D341Med (cell line): ENCODE measurements at regions not wholly inside any gene's neighbourhood (a gene's known extent, or its start where the extent isn't known, plus 50 kb on each side); places are given as distances from the start of the nearest gene placed in this dataset.
A peak's percentile ranks its signal among the peaks of the same experiment; 100 is the strongest.

Experiments used
- DNase-seq: peaks from one replicate; pipeline ENCODE4 v3.0.0; 2012; ENCODE audit warnings: low spot score

GRCh38 chr6:170082531-170083187 lies 208.2 kb downstream of the DLL1 start:
- DNase-seq, result no peak

- no peak for DNase-seq
Measured at GRCh38 chr6:170082067-170082466, 208.8 kb downstream of the DLL1 start.

- DNase-seq, result no peak
Measured at GRCh38 chr6:170081556-170081955, 209.3 kb downstream of the DLL1 start.

DNA sequence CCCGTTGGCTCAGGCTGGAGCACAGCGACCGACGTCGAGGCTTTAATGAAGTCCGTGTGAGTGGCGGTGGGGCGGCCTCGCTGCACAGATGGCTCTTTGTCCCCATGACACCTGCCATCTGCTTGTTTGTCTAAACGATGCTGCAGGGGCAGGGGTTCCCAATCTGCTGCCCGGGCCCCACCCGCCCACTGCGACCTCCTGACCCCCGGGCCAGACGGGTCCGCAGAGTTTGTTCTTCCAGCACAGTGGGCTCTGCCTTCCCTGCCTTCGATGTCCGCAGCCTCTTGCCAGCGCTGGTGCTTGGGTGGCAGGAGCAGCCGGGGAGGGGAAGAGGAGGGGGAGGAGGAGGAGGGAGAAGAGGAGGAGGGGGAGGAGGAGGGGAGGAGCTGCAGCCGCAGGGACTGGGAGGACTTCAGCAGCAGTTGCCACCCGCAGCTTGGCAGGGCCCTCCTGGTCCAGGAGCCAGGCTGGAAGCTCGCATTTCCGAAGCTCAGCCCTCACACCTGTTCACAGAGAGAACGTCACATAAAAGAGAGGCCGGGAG lies 210.0 kb downstream of the DLL1 start:
- DNase-seq, result peak; percentile 22

DNA sequence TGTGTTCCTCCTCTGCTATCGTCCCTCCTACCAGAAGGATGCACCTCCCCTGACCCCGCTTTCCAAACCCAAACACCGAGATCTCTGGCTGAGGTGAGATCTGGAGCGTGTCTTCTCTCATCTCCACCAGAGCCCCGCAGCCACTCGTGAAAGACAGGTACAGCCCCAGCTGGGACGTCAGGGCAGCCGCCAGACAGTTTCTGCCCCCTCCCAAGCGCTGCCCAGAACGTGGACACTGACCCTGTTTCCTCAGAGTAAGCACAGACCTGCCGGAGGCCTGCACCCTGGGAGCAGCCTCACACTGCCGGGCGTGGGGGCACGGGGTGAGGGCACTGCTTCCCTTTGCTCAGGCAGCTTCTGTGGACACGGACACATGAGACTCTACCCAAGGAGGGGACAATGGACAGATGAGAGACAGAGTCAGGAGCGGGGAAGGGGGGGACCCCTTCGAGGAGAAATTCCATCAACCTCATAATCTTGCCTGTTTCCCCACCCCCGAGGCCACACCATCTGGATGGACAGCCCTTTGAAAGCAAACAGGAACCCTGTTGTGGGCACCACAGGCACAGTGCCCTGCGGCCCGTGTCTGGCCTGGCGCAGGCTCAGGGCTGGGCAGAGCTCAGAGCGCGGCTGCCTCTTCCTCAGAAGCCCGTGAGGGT lies 210.6 kb downstream of the DLL1 start:
- peak; percentile 10 for DNase-seq

DNA sequence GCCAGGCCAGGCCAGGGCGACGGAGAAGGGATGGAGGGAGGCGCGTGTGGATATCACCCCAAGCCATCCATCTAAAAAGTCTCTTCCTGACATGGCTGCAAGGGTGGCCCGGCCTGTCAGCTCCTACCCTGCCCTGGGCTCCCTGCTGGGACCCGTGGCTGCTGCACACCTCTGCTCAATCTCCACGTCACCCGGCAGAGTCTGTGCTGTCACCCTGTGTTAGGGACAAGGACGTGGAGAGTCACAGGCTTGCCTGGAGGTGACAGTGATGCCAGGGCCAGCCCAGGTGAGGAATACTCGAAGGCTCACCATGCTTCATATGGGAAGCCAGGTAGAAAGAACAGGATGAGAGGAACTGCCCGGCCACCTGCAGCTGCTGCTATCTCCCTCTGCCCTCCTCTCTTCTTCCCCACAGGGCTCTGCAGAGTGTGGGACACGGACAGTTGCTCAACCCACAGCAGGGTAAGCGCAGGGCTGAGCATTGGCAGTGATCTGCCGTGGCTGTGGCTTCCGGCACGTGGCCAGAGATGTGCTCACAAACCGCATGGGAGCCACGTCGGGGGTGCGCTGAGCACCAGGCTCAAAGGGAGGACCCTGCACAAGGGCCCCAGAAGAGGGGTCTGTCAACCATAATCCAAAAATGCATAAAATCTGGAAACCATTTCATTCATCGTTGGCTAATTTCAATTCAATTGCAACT lies 214.3 kb downstream of the DLL1 start:
- DNase-seq, result no peak

DNA sequence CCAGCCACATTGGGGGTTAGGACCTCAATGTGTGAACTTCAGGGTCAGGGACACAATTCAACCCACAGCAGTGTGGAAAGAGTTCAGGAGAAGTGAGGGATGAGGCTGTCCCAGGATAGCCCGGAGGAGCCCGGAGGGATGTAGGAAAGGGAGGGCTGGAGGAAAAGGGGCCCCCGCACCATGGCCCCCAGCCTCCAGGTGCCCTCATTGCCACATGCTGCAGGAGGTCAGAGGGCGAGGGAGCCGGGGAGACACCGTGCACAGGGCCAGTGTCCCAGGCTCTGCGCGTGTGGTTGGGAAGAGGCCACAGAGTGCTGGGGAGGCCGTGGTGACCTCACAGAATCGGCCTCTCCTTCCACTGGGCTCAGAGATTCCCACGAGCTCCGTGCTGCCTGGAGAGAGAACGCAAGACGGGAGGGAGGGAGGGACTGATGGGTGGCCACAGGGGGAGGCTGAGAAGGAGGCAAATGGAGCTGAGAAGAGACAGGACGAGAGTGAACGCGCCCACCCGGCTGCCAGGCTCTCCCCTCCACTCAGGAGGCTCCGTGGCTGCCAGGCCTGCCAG lies 215.1 kb downstream of the DLL1 start:
- DNase-seq, result no peak

DNA sequence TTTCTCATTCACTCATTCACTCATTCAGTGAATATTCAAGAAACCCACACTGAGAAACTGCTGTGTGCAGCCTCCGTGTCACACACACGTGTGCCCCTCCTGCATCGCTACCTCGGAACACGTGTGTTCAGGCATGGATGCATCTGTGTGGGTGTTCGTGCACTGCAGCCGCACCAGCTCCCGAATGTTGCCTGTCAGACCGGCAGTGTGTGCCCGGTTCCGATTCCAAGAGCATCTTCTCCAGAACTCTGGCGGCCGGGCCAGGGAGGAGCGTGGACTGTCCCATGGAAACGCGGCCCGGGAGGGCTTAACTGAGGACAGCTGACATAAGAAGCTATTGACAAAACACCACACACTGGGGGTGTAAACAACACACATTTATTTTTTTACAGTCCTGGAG lies 216.0 kb downstream of the DLL1 start:
- DNase-seq, result no peak

DNA sequence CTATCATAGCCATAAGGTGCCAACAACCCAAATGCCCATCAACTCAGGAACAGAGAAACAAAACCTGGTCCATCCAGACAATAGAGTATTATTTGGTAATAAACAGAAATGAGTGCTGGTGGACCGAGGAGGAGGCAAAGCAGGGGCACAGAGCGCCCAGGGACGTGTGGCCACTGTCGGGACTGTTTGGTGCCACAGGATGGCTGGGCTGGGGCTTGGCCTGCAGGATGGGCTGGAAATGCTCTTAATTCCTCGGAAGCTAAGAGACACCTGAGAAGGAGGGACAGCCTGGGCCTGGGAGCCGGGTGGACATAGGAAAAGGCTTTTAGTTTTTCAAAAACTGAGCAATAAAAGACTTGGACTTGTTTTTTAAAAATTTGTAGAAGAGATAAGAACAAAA lies 216.4 kb downstream of the DLL1 start:
- DNase-seq, result no peak

DNA sequence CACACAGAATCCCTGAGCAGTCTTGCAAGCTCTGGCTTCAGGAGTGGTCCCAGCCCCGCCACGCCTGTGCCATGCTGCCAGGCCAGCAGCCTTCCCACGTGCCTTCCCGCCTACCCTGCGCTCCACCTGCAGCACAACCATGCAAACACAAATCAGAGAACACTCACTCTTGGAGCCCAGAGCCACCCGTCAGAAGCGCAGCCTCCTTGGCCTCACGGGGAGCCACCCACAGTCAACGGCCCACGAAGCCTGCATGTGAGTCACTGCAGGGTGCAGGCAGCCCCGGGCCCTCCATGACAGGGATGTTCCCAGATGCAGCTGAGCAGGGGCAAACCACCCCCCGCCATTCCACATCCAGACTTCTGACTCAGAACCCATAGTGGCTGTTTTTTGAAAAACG lies 217.0 kb downstream of the DLL1 start:
- no peak for DNase-seq

DNA sequence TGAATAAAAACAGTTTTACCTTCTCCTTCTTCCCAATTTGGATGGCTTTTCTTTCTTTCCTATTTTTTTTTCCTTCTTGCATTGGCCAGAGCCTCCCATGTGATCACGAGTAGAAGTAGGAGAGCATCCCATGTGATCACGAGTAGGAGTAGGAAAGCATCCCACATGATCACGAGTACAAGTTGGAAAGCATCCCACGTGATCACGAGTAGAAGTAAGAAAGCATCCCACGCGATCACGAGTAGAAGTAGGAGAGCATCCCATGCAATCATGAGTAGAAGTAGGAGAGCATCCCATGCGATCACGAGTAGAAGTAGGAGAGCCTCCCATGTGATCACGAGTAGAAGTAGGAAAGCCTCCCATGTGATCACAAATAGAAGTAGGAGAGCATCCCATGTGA lies 218.6 kb downstream of the DLL1 start:
- DNase-seq, result no peak

- DNase-seq, result no peak
Measured at GRCh38 chr6:170069611-170070010, 221.3 kb downstream of the DLL1 start.

DNA sequence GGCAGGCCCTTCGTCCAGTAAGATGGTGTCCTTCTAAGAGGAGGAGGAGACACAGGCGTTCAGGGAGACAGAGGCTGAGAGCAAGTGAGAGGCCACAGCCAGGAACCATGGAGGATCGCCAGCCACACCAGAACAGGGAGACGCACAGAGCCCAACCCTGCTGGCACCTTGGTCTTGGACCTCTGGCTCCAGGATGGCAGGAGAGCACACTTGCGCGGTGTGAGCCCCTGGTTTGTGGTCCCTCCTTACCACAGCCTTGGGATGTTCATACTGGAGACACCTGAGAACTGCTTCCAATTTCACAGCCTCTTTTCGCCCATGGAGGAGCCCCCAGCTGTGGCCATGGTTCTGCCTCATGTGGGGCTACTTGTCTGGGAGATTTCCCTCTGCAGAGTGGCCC lies 222.4 kb downstream of the DLL1 start:
- no peak for DNase-seq

GRCh38 chr6:170067923-170068360 lies 222.9 kb downstream of the DLL1 start:
- DNase-seq, result no peak

- DNase-seq, result no peak
Measured at GRCh38 chr6:170067181-170067641, 223.7 kb downstream of the DLL1 start.

GRCh38 chr6:170066679-170067078 lies 224.2 kb downstream of the DLL1 start:
- DNase-seq, result no peak

DNA sequence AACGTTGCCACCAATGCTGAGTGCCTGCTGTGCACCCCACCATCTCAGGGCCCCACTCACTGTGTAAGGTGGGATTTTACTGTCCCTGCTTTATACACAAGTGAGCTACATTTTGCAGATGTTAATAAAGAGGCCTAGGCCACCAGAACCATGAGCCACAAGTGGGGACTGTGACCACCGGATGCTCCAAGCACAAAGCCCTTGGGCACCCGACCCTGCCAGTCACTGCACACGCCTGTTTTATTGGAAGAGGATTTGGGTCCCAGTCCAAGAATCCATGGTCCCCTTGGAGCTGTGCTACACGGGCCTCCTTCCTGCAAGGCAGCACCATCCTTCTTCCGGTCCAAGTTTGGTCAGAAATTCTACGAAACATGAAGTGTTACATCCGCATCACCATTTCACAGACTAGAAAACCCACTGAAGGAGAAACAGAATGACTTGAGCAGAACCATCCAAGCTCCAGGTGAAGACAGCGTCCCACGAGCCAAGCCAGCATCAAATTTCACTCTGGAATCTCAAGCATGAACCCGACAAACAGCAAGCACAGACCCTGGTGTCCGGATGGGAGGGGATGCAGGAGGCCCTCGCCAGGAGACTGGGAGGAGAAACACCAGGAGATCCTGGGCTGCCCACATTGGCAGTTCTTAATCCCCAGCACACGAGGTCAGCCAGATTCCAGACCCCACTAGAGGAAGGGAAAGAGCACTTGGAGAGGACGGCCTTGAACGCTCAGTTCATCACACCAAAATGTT lies 226.9 kb downstream of the DLL1 start:
- no peak for DNase-seq

DNA sequence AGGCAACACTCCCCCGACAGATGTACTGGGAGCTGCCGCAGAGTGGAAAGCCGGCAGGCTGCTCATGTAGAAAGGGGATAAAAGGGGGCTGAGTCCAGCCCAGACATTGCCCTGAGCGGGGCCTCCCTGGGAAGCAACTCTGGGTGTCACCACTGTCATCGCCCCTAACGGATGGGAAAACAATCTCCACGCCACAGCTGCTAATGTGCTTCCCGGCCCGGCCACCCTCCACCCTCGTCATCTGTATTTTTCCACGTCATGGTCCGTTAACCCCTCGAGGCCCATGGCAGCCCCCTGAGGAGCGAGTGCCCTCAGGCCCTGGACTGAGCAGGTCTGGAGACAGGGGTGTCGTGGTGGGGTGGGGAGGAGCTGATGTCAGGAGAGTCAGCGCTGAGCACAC lies 227.4 kb downstream of the DLL1 start:
- DNase-seq, result no peak

- no peak for DNase-seq
Measured at GRCh38 chr6:170062915-170063241, 228.0 kb downstream of the DLL1 start.

- no peak for DNase-seq
Measured at GRCh38 chr6:170062209-170062914, 228.5 kb downstream of the DLL1 start.

- DNase-seq, result no peak
Measured at GRCh38 chr6:170058878-170059485, 231.9 kb downstream of the DLL1 start.
